ENCODE measurements at regions not wholly inside any gene's neighbourhood (a gene's known extent, or its start where the extent isn't known, plus 50 kb on each side); places are given as distances from the start of the nearest gene placed in this dataset.

GRCh38 chr11:80109031-80109430, 668.2 kb upstream of the TENM4 start:
- Histone ChIP-seq H3K4me1 (ENCODE audit: control insufficient read depth in 4 of 4, insufficient read depth in 4 of 4, low read length in 3 of 4) (no peaks in the 10 kb centered on the region), H3K9ac (ENCODE audit: low read depth in 1 of 2, low read length in 2 of 2) (no peak overlapping the region)
- 77% methylated on average over 3 of the region's 3 CpGs for WGBS

GRCh38 chr11:80107415-80107814, 666.6 kb upstream of the TENM4 start:
- H3K4me3 ChIP-seq (ENCODE audit: low read depth in 1 of 3, low read length in 3 of 3) = no peak overlapping the region
- no peak for TF ChIP-seq ZBTB33 (IDR thresholded peaks at IDR 0.05)
- no peak for TF ChIP-seq RXRA (IDR thresholded peaks at IDR 0.05)
- TF ChIP-seq HNF4G (IDR thresholded peaks at IDR 0.05) = no peak
- TF ChIP-seq EGR1 (IDR thresholded peaks at IDR 0.05; ENCODE audit: low read depth in 2 of 2) = no peak
- no peak for TF ChIP-seq CTCF (IDR thresholded peaks at IDR 0.05; ENCODE audit: low read depth, low read length, missing input control)
- TF ChIP-seq REST (IDR thresholded peaks at IDR 0.05) = no peak

More at GRCh38 chr11:80109031-80109430, 668.2 kb upstream of the TENM4 start:
- no peak overlapping the region for H3K4me3 ChIP-seq (ENCODE audit: low read depth in 1 of 3, low read length in 3 of 3)
- H3K9me3 ChIP-seq (ENCODE audit: control insufficient read depth in 4 of 4, low read length in 3 of 4) = no peaks in the 10 kb centered on the region
- no peaks in the 10 kb centered on the region for H3K27me3 ChIP-seq (ENCODE audit: control insufficient read depth in 4 of 4, insufficient read depth in 4 of 4, low read length in 3 of 4)
- no peak for DNase-seq (ENCODE audit: low spot score)
- H3K27ac ChIP-seq (ENCODE audit: low read depth in 1 of 2, low read length in 2 of 2) = no peak overlapping the region
- TF ChIP-seq MAX (IDR thresholded peaks at IDR 0.05) (no peak), HNF4A (conservative IDR thresholded peaks at IDR 0.05) (no peak), RXRA (IDR thresholded peaks at IDR 0.05) (no peak), GABPA (IDR thresholded peaks at IDR 0.05 in 1 of 2, conservative IDR thresholded peaks at IDR 0.05 in 1 of 2) (no peak), FOXA2 (IDR thresholded peaks at IDR 0.05) (no peak), EGR1 (IDR thresholded peaks at IDR 0.05; ENCODE audit: low read depth in 2 of 2) (no peak), CTCF (IDR thresholded peaks at IDR 0.05; ENCODE audit: low read depth, low read length, missing input control) (no peak), REST (IDR thresholded peaks at IDR 0.05) (no peak), NR2F2 (IDR thresholded peaks at IDR 0.05) (no peak), HNF4G (IDR thresholded peaks at IDR 0.05) (no peak)
- no peaks in the 10 kb centered on the region for H3K36me3 ChIP-seq (ENCODE audit: control insufficient read depth in 4 of 4, insufficient read depth in 3 of 4, low read depth in 1 of 4, low read length in 3 of 4)

More at GRCh38 chr11:80107415-80107814, 666.6 kb upstream of the TENM4 start:
- no peak overlapping the region for H3K9ac ChIP-seq (ENCODE audit: low read depth in 1 of 2, low read length in 2 of 2)
- no peak overlapping the region for H3K27ac ChIP-seq (ENCODE audit: low read depth in 1 of 2, low read length in 2 of 2)
- 61% methylated on average over 1 of the region's 1 CpG for WGBS
- H3K9me3 ChIP-seq (ENCODE audit: control insufficient read depth in 4 of 4, low read length in 3 of 4) = no peaks in the 10 kb centered on the region
- no peaks in the 10 kb centered on the region for H3K36me3 ChIP-seq (ENCODE audit: control insufficient read depth in 4 of 4, insufficient read depth in 3 of 4, low read depth in 1 of 4, low read length in 3 of 4)
- DNase-seq (ENCODE audit: low spot score) = no peak
- H3K4me1 ChIP-seq (ENCODE audit: control insufficient read depth in 4 of 4, insufficient read depth in 4 of 4, low read length in 3 of 4) = no peaks in the 10 kb centered on the region
- H3K27me3 ChIP-seq (ENCODE audit: control insufficient read depth in 4 of 4, insufficient read depth in 4 of 4, low read length in 3 of 4) = no peaks in the 10 kb centered on the region

All from liver (tissue), 8 donors.